Kidney (tissue), 13 donors: ENCODE measurements at regions not wholly inside any gene's neighbourhood (a gene's known extent, or its start where the extent isn't known, plus 50 kb on each side); places are given as distances from the start of the nearest gene placed in this dataset.

Source experiments
- DNase-seq, 5 donors: peaks; one replicate each; pipeline ENCODE4 v3.0.0-alpha.2; 2013 to 2020
- FAIRE-seq: peaks from 2 replicates; lab custom pipeline; 2012; peaks lifted over from hg19 to GRCh38; lab: Jason Lieb, UNC
- H3K27ac ChIP-seq, 2 donors: one replicate each; pipeline ENCODE4 v1.7.0; 2013; ENCODE audit warnings: low read depth in 2 of 2, low read length in 2 of 2, inconsistent platforms in 1 of 2
- H3K27me3 ChIP-seq: one replicate; pipeline ENCODE4 v1.7.1; 2013; ENCODE audit warnings: low read length, inconsistent platforms; ENCODE audit not compliant: control insufficient read depth, insufficient read depth
- H3K36me3 ChIP-seq, 3 donors: one replicate each; pipeline versions ENCODE4 v1.7.0 to v1.7.1; 2013; ENCODE audit warnings: low read length in 3 of 3, control low read depth in 1 of 3, inconsistent platforms in 1 of 3; ENCODE audit not compliant: insufficient read depth in 3 of 3, control insufficient read depth in 2 of 3
- H3K4me1 ChIP-seq, 3 donors: one replicate each; pipeline versions ENCODE4 v1.7.0 to v1.7.1; 2013; ENCODE audit warnings: low read length in 3 of 3, inconsistent platforms in 1 of 3, low read depth in 1 of 3; ENCODE audit not compliant: control insufficient read depth in 2 of 3, insufficient read depth in 2 of 3
- H3K4me3 ChIP-seq, 3 donors: one replicate each; pipeline versions ENCODE4 v1.7.0 to v1.8.1; 2013; ENCODE audit warnings: low read length in 3 of 3, control low read depth in 1 of 3, inconsistent platforms in 1 of 3
- H3K9ac ChIP-seq, 3 donors: one replicate each; pipeline versions ENCODE4 v1.7.0 to v1.7.1; 2013; ENCODE audit warnings: low read length in 3 of 3, control low read depth in 1 of 3, inconsistent platforms in 1 of 3
- H3K9me3 ChIP-seq, 3 donors: one replicate each; pipeline versions ENCODE4 v1.7.0 to v1.7.1; 2013; ENCODE audit warnings: low read length in 3 of 3, control low read depth in 1 of 3, inconsistent platforms in 1 of 3; ENCODE audit not compliant: control insufficient read depth in 2 of 3, insufficient read depth in 1 of 3
- CTCF ChIP-seq: IDR thresholded peaks from 3 replicates; pipeline ENCODE4 v1.5.1; 2012; ENCODE audit warnings: mild to moderate bottlenecking, moderate library complexity, borderline replicate concordance; ENCODE audit not compliant: insufficient read depth; ENCODE audit errors: extremely low read depth
- intact Hi-C: fragments of 100-400 bp; cut with DNase I; formaldehyde crosslinking; loops from one replicate; pipeline ENCODE4 v1.11.1; 2022
- donor health status: control.
- donor health status: control.
- donor health status: control.
- donor health status: control.
- donor health status: control.
- donor health status: DM: yes; HTN: yes; CAD: no.
- donor health status: Normal renal cell carcinoma (clear cell type).

DNA sequence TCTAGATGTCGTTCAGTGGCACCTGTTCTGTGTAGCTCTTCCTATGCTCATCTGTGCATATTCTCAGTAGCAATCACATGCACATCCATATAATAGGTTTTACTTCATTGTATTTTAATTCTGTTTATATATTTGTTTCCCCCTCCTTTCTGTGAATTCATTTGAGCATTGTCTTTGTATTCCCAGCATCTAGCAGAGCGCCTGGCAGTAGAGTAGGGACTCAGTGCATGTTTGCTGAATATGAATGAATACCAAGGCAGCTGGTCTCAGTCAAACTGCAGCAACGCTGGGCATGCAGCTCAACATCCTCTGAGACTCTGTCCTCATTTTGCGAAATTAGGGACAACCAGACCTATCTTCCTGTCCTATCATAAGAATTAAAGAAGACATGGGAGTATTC, 330.1 kb downstream of the SPRY2 start:
- no peak overlapping the region for H3K27ac ChIP-seq

GRCh38 chr13:80010286-80010831, 330.6 kb downstream of the SPRY2 start:
- Histone ChIP-seq H3K4me1 (peaks cover 0 to 7% (median 6%) of the 10 kb centered on the region in 3 donors), H3K4me3 (no peak overlapping the region), H3K9ac (no peak overlapping the region), H3K27ac (no peak overlapping the region), H3K27me3 (no peaks in the 10 kb centered on the region), H3K9me3 (no peaks in the 10 kb centered on the region), H3K36me3 (no peaks in the 10 kb centered on the region)
- no peak for TF ChIP-seq CTCF
- intact Hi-C loops = no loop called here
- DNase-seq (peak in 3 of 5 donors; percentile 11 to 35 (median 25)), FAIRE-seq (no peak)

More for the DNA sequence above, 330.1 kb downstream of the SPRY2 start:
- H3K9ac ChIP-seq = no peak overlapping the region
- peaks cover 0 to 7% (median 6%) of the 10 kb centered on the region in 3 donors for H3K4me1 ChIP-seq
- no peaks in the 10 kb centered on the region for H3K36me3 ChIP-seq
- FAIRE-seq (no peak), DNase-seq (no peak)
- TF ChIP-seq CTCF = no peak
- intact Hi-C loops = no loop called here
- H3K4me3 ChIP-seq = no peak overlapping the region
- H3K9me3 ChIP-seq = no peaks in the 10 kb centered on the region
- no peaks in the 10 kb centered on the region for H3K27me3 ChIP-seq

GRCh38 chr13:80009760-80010159, 331.2 kb downstream of the SPRY2 start:
- Histone ChIP-seq H3K9ac (no peak overlapping the region), H3K4me3 (no peak overlapping the region), H3K4me1 (peaks cover 0 to 7% (median 6%) of the 10 kb centered on the region in 3 donors), H3K36me3 (no peaks in the 10 kb centered on the region), H3K27me3 (no peaks in the 10 kb centered on the region), H3K27ac (no peak overlapping the region), H3K9me3 (no peaks in the 10 kb centered on the region)
- TF ChIP-seq CTCF = no peak
- DNase-seq = no peak
- intact Hi-C loops = no loop called here
- FAIRE-seq = no peak

DNA sequence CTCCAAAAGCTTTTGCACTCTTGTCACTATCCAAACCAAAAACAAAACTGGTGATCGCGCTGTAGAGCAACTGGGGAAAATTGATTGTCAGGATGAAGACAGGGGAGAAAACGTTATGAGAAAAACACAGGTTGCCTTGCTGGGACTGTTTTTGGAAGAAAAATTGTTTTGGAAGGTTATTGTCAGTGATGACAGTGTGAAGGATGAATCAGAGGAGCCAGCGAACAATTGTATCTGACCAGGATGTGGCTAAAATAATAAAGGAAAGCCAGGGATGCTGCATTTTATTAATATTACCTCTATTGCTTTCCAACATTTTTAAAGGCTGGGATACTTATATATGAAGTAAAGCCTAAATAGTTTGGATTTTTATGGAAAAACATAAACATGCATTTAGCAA, 334.0 kb downstream of the SPRY2 start:
- no peaks in the 10 kb centered on the region for H3K27me3 ChIP-seq
- no peak overlapping the region for H3K4me3 ChIP-seq
- peaks cover 0 to 6% (median 5%) of the 10 kb centered on the region in 3 donors for H3K4me1 ChIP-seq

More for the DNA sequence above, 334.0 kb downstream of the SPRY2 start:
- Histone ChIP-seq H3K36me3 (no peaks in the 10 kb centered on the region), H3K9ac (no peak overlapping the region), H3K9me3 (no peaks in the 10 kb centered on the region), H3K27ac (no peak overlapping the region)
- TF ChIP-seq CTCF = no peak
- FAIRE-seq (no peak), DNase-seq (no peak)
- intact Hi-C loops = no loop called here
